Sigmoid colon (tissue), 4 donors: ENCODE measurements at regions not wholly inside any gene's neighbourhood (a gene's known extent, or its start where the extent isn't known, plus 50 kb on each side); places are given as distances from the start of the nearest gene placed in this dataset.

Source experiments
- EP300 ChIP-seq, 4 donors: sonication (generic); formaldehyde crosslinking; IDR thresholded peaks; one replicate each; pipeline ENCODE4 v1.6.1; 2017; ENCODE audit warnings: antibody characterized with exemption in 4 of 4
- TF ChIP-seq, protein P1 (sequence below), 4 experiments: fragments of 450-650 bp in 3 of 4; fragments of 200-600 bp in 1 of 4; IDR thresholded peaks; one replicate each; pipeline ENCODE4 v1.5.1; 2016 to 2019; ENCODE audit warnings: antibody characterized with exemption in 4 of 4, mild to moderate bottlenecking in 3 of 4, moderate library complexity in 2 of 4

DNA sequence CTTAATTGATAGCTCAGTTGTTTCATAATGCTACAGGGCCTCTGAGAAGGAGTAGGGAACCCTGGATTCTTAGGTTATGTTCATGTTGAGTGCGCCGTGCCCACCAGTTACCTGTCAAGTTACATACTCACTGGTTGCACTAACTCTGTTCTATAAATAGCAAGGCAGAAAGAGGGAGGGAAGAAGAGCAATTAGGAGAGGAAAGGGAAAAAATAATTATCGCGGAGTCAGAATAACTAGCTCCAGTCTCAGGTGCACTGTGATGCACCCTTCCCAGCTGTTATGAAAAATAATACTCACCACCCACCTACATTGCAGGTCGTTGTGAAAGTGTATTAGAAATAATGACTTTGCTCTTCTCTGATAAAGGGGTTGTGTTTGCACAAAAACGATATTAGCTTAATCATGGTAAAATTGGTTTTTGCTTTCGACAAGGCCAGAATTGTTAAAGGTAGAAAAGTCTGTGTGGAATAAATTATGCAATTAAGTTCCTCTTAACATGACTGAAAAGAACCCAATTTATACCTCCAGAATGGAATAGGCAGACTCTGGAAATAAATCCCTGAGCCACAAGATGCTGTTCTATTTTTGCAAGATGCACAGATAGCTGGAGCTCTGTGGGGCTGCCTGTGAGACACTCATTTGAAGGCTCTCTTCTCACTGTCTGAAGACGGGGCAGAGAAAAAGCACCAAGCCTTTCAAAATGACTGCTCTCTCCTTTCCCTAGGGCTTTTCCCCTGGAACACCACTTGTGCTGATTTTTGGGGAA, 137.6 kb upstream of the PITRM1 start:
- TF ChIP-seq, protein P1, sequence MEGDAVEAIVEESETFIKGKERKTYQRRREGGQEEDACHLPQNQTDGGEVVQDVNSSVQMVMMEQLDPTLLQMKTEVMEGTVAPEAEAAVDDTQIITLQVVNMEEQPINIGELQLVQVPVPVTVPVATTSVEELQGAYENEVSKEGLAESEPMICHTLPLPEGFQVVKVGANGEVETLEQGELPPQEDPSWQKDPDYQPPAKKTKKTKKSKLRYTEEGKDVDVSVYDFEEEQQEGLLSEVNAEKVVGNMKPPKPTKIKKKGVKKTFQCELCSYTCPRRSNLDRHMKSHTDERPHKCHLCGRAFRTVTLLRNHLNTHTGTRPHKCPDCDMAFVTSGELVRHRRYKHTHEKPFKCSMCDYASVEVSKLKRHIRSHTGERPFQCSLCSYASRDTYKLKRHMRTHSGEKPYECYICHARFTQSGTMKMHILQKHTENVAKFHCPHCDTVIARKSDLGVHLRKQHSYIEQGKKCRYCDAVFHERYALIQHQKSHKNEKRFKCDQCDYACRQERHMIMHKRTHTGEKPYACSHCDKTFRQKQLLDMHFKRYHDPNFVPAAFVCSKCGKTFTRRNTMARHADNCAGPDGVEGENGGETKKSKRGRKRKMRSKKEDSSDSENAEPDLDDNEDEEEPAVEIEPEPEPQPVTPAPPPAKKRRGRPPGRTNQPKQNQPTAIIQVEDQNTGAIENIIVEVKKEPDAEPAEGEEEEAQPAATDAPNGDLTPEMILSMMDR (IDR thresholded peaks at IDR 0.05) = no peak
- TF ChIP-seq EP300 (IDR thresholded peaks at IDR 0.05) = no peak
